DOHH2 (cell line): ENCODE measurements at regions not wholly inside any gene's neighbourhood (a gene's known extent, or its start where the extent isn't known, plus 50 kb on each side); places are given as distances from the start of the nearest gene placed in this dataset.

Experiments
- CTCF ChIP-seq: fragments of 200-600 bp; sonication (generic); IDR thresholded peaks from one replicate; pipeline ENCODE4 v1.5.1; 2014; ENCODE audit warnings: antibody characterized with exemption, mild to moderate bottlenecking, low read depth, low read length; ENCODE audit not compliant: poor library complexity, severe bottlenecking
- EZH2phosphoT487 ChIP-seq: fragments of 200-600 bp; sonication (generic); IDR thresholded peaks from 2 replicates; pipeline ENCODE4 v1.6.1; 2017; ENCODE audit warnings: borderline replicate concordance, mild to moderate bottlenecking, antibody characterized with exemption, low read length, moderate library complexity, mixed read lengths

- TF ChIP-seq CTCF (no peak), EZH2phosphoT487 (no peak)
Measured at GRCh38 chr5:87627363-87627762, 214.6 kb upstream of the CCNH start.
